Left ventricle myocardium superior (tissue), 1 donor: ENCODE measurements at regions not wholly inside any gene's neighbourhood (a gene's known extent, or its start where the extent isn't known, plus 50 kb on each side); places are given as distances from the start of the nearest gene placed in this dataset.
"Not testable (repeated sequence)": the region's sequence is repeated elsewhere in the genome, so short reads cannot be mapped to it uniquely, and the experiment has no call there.

Experiments used
- ATAC-seq: fragments of 200-7000 bp; cut with Tn5 transposase; one replicate; pipeline ENCODE4 v1.9.1; 2020; ENCODE audit warnings: mild to moderate bottlenecking, moderate library complexity
- DNase-seq: peaks from one replicate; pipeline ENCODE4 v3.0.0-alpha.2; 2020
- intact Hi-C: fragments of 100-400 bp; cut with micrococcal nuclease; formaldehyde crosslinking; loops from one replicate; pipeline ENCODE4 v1.11.0; 2022
- donor health status: DM: no; HTN: yes; CAD: no; lungs with severe emphysema.

DNA sequence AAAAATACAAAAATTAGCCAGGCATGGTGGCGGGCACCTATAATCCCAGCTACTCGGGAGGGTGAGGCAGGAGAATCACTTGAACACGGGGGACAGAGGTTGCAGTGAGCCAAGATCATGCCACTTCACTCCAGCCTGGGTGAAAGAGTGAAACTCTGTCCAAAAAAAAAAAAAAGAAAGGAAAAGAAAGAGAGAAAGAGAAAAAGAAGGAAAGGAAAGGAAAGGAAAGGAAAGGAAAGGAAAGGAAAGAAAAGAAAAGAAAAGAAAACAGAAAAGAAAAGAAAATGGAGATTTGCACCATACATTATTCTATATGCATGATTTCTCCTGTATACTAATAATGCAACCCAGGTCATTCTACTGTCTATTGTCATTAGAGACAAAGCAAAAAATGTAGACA is 421.5 kb downstream of the PCDH19 start:
- not testable (repeated sequence) for DNase-seq

DNA sequence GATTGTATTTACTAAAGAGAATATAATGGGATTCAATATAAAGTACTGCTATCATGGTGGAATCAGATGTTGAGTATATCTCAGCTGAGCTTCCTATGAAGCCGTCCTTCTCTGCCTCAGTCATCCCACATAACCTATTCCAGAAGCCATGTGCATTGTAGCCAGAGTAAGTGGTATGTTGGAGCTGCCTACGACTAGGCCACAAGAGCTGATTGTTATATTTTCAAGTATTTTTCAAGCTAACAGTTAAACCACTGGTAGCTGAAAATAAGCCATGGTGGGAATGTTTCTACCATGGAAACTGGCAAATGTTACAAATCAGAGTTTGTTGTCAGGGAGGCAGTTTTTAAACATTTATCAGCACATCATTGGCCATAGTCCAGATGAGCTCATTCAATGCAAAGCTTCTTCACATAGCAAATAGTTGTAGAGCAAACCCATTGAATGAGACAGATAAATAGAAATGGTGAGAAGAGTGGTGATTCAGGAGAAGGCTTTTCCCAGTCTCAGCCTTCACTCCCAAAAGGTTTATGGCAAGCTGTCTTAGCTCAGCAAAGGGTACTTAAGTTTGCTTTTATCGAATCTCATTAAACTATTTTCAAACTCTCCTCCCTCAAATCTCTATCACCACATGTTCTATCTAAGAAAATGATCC is 436.4 kb downstream of the PCDH19 start:
- no peak for DNase-seq
- ATAC-seq: no peak
- intact Hi-C loops: no loop called here

More for the DNA sequence above, 421.5 kb downstream of the PCDH19 start:
- ATAC-seq, intact Hi-C loops: not testable (repeated sequence)

DNA sequence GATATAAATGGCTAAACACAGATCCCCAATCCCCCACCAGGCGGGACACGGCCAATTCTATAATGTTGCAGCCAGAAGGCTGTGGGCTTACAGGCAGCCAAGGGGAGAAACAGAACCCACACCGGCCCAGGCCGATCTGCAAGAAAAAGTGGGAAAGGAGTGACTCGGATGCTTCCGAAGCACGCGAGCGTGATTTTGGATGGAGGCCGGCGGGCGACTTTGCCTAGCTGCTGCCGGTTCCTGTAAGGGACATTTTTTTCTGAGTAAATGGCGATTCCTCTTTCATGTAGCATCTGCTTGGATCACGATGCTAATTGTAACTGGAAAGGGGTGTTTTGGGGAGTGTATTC is 470.2 kb downstream of the PCDH19 start:
- DNase-seq (no peak), ATAC-seq (no peak)
- intact Hi-C loops: no loop called here

DNA sequence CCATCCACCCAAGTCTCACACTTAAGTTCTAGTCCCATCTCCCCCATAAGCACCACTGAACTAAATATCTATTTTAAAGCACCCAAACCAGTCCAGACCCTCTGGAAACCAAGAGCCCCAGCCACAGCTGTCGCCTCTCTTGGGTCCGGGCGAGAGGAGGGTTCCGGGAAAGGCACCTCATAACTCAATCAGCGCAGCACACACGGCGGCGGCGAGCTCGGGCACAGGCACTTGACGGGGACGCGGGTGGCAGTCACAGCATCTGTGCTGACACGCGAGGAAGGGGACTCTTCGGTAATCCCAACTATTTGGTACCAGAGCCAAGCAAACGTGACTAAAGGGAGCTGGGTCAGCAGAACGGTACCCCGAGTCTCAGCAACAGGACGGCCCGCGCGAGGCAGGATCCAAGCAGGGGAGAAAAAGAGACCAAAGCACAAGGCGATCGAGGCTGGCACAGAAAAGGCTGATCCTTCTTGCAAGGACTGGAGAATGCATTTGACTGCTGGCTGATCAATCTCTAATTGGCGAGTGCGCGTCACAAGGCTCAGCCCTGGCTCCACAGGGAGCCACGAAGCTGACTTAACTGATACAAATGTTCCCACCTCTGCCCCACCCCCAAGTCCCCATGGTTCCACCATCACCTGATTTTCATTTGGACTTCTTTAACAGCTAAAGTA is 470.7 kb downstream of the PCDH19 start:
- ATAC-seq, DNase-seq, intact Hi-C loops: not testable (repeated sequence)

DNA sequence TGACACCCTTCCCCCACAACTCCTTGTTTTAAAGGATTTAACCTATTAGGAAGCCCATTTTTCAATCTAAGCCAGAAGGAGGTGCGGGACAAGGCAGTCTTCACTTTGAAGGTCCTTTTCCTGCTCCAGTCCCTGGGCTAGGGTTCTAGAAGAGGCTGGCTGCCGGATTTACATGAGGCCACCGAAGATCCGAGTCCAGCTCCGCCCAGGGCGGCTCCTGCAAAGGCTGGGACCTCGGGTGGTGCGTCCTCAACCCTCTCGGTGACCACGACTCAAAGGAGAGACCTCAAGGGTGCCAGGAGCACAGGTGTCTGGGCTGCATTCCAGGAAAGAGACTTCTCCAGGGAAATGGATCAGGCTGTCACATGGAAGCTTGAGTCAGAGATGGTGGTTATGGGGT is 471.6 kb downstream of the PCDH19 start:
- intact Hi-C loops: no loop called here
- DNase-seq (no peak), ATAC-seq (no peak)

DNA sequence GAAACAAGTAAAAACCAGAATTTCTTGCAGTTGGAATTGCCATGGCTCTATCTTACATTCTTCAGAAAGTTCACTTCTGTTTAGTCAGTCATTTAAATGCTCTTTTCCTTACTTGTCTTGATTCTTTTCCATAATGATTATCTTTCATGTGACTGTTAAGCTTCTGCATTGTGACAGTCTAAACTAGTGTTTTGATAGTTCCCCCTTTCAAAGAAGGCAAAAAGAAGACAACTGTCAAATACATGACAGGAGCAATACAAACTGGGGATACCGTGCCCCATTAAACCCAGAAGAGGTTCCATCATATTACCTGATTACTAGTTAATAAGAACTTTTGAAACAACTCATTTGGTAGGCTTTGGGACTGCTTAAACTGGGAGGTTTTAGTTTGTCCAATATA is 476.2 kb downstream of the PCDH19 start:
- intact Hi-C loops: no loop called here
- ATAC-seq (no peak), DNase-seq (no peak)

DNA sequence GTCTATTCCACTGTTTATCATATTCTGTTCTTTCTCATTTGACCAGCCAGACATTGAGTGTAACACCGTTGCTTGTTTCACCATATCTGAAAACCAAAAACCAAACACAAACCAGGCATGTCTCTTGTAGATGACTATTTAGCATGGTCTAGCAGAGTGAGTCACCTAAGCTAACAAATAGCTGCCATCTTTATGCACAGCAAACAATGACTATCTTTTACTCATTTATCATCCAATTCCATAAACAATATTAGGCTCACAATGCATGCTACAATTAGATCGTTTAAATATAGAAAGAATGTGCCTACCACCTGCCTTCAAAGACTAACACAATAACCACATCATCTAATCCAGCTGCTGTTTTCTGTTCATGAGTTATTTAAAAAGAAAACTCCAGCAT is 495.4 kb downstream of the PCDH19 start:
- intact Hi-C loops: no loop called here
- DNase-seq (no peak), ATAC-seq (no peak)

DNA sequence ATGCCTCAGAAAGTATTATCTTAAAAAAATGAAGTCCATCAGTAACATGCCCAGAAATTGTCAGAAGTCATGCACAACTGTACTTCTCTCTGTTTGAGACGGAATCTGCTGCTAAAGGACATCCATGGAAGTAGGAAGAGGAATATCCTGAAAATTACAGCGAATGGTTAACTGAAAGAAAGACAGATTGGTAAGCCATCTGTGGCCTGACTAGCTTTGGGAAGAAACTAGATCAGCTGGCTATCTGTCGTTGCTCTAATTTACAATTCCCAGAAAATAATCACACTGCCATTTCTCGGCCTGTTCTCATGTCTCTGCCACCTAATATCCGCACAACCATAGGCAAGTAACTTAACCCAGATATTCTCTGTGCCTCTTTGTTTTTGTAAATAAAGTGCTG is 496.5 kb downstream of the PCDH19 start:
- no peak for DNase-seq
- intact Hi-C loops: no loop called here

DNA sequence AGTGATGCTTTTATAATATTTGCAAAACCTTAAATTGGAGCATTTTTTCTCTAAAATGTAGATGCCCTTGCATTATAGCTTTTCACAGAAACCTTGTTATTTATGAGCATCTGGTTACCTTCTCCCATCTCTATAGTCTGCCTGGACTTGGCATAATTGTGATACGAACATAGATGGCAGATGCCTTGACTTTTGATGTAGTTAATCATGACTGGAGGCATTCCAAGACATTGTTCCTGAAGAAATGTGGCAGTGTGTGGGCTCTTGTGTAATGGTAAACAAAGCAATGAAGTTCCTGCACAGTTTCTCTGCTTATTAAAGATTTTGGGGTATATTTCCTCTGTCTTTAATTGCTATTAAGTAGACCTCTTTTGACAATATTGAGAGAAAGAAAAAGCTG is 500.1 kb downstream of the PCDH19 start:
- DNase-seq: no peak
- intact Hi-C loops: no loop called here
- no peak for ATAC-seq

More for the DNA sequence above, 496.5 kb downstream of the PCDH19 start:
- ATAC-seq: no peak

DNA sequence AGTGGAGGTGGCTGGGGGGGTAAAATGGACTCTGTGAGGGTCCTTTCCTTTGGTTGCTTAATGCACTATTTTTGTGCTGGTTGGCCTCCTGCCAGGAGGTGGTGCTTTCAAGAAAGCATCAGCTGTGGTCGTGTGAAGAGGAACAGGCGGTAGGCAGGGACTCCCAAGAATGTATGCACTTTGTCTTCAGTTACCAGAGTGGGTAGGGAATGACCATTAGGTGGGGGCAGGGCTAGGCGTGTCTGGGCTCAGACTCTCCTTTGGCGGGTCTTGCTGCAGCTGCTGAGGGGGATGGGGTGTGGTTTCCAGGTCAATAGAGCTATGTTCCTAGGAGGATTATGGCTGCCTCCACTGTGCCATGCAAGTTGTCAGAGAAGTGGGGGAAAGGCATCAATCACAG is 509.0 kb downstream of the PCDH19 start:
- no peak for ATAC-seq
- intact Hi-C loops: no loop called here
- DNase-seq: no peak

DNA sequence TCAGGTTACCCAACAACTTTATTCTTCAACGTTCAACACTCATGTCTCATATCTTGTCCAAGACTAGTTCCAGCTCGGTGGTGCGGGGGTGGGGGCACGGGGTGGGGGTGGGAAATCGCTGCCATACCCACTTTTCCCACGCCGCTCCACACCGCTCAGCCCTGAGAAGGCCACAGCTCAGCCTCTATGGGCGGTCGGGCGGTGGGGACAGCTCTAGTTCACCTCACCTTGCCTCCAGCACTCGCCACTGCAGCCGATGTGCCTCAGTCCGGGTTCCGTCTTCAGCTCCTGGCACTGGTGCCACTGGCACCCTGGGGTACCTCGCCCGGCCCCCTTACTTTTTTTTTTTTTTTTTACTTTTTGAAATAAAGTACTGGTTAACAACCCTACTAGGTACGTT is 522.2 kb downstream of the PCDH19 start:
- intact Hi-C loops: no loop called here
- ATAC-seq: no peak
- DNase-seq: no peak

DNA sequence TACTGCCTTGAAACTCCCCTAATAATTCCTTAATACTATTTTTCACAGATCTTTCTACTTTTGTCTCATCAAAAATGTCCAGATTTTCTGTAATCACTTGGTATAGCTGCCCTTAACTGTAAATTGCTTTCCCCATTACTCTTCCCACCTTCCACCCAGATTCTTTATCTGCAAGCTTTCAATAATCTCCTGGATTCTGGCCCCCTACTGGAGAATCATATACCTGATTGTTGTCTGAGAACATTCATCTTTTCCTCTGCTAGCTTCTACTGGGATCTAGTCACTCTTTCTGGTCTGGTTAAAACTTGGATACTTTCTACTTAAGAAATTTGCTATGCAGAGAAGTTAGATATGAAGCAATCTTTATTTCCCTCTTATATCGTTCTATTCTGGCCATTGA is 552.6 kb downstream of the PCDH19 start:
- DNase-seq: no peak
- intact Hi-C loops: no loop called here
- no peak for ATAC-seq

DNA sequence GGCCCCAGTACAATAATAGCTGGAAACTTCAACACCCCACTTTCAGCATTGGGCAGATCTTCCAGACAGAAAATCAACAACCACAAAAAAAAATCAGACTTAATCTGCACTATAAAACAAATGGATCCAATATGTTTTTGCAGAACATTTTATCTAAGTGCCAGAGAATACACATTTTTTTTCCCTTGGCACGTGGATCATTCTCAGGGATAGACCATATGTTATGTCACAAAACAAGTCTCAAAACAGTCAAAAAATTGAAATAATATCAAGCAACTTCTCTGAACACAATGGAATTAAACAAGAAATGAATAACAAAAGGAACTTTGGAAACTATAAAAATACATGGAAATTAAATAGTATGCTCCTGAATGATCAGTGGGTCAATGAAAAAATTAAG is 576.3 kb downstream of the PCDH19 start:
- intact Hi-C loops: no loop called here
- no peak for DNase-seq
- ATAC-seq: no peak

DNA sequence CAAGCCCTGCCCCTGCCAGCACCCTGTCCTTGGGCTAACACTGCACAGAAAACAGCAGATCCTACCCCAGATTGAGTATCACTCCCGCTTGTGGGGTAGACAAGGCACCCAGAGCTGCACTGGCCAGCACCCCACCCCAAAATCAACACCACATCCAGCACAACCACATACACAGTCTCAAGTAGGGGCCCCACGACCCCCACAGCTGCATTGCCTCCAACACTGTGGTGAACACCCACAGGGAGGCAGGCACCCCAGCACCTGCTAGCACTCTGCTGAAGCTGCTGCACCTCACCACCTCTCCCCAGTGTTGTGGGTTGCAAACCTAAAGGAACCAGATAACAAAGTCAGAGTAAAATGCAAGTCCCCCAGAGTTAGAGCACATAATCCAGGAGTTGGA is 589.9 kb downstream of the PCDH19 start:
- intact Hi-C loops: no loop called here
- no peak for DNase-seq
- no peak for ATAC-seq

DNA sequence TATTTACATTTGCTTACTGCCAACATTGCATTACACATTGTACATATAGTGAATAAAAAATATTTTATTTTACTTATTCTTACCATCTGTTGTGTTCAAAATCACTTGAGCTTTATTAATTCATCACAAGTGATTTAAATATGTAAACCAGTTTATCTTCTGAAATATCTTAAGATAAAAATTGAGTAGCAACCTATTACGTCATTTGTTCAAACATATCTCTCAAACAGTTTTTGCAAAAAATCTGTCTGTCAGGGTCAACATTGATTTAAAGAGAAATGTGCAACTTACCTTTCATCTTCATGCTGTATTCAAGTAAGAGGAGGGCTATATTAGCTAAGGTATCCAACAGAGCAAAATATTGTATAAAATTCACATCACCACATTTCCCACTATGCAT is 610.1 kb downstream of the PCDH19 start:
- intact Hi-C loops: no loop called here
- ATAC-seq (no peak), DNase-seq (no peak)

DNA sequence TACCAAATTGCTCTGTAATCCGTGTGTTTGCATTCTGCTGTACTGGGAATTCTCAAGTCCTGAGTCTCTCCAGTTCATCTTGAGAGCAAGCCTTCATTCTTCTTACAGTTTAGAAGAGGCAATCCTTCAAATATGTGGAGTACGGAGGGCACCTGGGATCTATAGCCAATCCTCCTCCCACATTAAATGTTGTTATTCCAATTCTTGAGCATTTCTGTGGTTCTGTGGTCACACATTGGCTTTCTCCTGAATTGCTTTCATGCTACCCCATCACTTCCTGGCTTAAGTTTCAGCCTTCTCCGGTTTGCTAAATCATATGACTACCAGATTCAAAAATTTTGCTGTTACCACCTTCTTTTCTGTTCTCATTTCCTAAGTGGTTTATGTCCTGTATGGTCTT is 611.1 kb downstream of the PCDH19 start:
- DNase-seq (no peak), ATAC-seq (no peak)
- intact Hi-C loops: no loop called here

DNA sequence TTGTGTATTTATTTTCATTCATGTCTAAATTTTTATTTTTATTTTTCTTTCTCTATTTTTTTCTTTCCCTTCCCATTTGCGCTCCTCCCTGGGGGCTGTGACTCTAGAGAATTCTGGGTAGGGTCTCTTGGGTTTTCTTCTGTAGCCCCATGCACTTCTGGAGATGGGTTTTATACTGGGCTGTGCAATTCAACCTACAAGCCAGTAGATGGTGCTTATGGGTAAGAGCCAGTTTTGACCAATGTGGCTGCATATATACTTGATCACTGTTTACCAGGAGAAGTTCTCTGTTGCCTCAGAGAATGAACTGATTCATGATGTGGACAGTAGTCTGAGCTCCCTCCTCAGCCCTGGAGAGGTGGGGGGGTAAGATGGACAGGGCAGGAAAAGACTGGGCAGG is 614.6 kb downstream of the PCDH19 start:
- ATAC-seq (no peak), DNase-seq (no peak)
- intact Hi-C loops: no loop called here

DNA sequence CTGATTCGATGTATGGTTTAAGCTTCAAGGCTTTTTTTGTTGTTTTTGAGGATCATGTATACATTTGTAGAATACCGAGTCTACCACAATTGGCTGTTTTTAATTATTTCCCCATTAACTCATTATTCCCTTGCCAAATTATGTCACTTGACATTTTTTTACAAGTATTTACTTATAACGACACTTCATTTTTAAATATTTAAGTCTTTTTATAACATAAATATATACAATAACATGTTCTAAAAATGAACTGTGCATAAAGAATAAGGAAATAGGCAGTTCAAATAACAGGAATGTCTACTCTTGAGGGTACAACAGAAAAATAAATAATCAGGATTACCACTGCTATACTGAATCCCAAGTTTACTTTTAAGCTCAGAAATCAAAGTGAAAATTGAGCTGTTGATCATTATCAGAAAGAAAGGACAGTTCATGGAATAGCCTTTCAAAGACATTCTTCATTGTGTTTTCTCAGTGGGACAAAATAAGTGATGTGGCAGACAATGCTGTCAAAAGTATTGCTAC is 627.5 kb downstream of the PCDH19 start:
- intact Hi-C loops: no loop called here
- DNase-seq: no peak

DNA sequence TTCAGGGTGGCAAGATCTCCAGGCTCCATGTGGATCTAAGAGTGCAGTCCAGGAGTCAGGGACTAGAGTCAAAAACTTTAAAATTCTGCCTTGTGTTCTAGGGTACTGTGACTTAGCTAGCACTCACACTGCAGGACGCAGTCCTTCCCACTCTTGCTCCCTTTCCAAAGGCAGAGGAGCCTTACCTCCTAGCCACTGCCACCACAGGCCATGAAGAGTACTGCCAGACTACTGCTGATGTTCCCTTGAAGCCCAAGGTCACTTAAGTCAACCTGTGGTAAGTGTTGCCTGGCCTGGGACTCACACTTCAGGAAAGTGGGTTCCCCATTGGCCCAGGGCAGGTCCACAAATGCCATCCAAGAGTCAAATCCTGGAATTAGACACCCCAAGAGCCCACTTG is 632.2 kb downstream of the PCDH19 start:
- intact Hi-C loops: no loop called here
- DNase-seq (no peak), ATAC-seq (no peak)

More for the DNA sequence above, 627.5 kb downstream of the PCDH19 start:
- ATAC-seq: no peak

DNA sequence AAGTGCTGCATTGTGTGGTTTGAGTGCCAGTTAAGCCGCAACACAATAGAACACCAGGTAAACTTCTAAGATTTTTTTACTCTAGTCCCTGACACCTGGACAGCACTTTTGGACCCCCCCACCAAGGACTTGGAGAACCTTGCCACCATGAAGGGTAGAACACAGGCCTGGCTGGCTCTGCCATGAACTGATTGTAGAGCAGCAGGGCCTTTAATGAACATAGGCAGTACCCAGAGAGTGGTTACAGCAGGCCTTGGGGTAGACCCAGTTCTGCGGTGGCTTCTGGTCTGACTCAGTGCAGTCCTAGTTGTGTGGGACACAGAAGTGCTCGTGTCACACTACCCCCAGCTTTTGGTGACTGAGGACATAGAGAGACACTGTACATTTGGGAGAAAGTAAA is 648.3 kb downstream of the PCDH19 start:
- intact Hi-C loops: no loop called here
- ATAC-seq (no peak), DNase-seq (no peak)

DNA sequence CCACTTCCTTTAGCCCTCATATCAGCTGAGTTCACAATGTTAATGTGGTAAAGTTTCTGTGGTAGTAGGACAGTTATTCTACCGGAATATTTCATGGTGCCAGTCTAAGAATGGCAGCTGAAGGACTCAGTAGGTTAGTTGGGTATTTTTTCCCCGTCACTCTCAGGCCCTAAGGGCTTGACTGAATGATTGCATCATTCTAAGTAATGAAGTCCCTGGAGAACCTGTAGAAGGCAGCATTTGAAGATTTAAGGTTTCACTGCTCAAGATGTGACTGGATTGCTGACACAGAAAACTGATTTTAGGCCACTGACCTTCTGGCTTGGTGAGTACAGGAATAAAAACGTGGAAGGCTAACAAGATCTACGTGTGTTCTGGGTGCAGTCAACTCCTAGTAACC is 657.3 kb downstream of the PCDH19 start:
- intact Hi-C loops: no loop called here
- DNase-seq (no peak), ATAC-seq (no peak)
